GM19193 (cell line): ENCODE measurements at regions not wholly inside any gene's neighbourhood (a gene's known extent, or its start where the extent isn't known, plus 50 kb on each side); places are given as distances from the start of the nearest gene placed in this dataset.

Experiments used
- POLR2A ChIP-seq: IDR thresholded peaks from 4 replicates; pipeline ENCODE4 v1.6.1; 2011; ENCODE audit not compliant: insufficient read depth, insufficient read length; ENCODE audit errors: extremely low read depth

DNA sequence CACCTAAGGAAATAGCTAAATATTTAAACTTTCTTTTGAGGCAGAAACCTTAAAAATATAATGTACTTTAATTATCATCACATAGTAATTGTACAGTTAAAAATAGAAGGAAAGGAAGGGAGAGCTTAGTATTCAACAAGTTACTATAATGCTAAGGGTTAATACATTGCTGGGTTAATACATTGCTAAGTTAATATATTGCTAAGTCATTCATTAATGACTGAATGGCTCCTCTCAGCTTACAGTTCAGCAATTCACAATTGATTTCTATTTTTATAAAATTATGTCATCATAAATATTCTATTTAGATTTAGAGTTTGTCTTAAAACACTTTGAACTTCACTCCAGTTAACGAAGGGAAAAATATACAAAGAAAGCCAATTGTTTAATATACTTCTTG is 207.9 kb downstream of the BMP4 start:
- TF ChIP-seq POLR2A = no peak

- TF ChIP-seq POLR2A = no peak
Measured at GRCh38 chr14:53744857-53745256, 211.8 kb downstream of the BMP4 start.

DNA sequence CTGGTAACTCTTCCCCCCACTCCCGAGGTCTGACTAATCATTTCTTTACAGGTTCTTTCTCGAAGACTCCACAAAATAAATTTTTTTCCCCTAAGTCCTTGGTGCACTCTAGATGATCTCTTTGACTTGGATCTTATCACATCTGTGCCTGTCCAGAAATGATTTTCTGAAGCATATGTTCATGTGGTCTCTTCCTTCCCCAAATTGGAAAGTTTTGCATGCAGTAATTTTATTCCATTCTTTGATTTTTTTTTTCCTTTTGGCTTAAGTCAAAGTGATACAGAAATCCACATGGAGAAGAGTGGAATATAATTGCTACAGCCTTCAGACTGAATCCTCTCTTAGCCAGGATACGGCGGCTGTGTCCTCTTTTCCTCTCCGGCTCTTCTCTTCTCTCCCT is 213.3 kb downstream of the BMP4 start:
- no peak for TF ChIP-seq POLR2A

DNA sequence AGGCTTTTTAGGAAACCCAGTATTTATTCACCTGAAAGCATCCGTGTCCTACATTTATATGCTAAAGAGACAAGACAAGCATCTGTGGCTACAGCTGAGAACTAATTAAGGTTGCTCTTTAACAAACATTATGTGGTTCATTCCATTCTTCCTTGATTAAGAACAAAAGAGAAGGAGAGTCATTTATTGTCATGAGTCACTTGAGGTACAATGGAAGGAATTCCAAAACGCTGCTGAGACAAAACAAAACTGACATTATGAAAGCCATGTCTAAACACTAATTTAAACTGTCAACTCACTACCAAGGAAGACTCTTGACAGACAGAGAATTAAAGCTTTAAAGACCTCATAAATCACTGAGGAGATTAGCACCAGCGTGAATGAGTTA is 214.4 kb downstream of the BMP4 start:
- no peak for TF ChIP-seq POLR2A

DNA sequence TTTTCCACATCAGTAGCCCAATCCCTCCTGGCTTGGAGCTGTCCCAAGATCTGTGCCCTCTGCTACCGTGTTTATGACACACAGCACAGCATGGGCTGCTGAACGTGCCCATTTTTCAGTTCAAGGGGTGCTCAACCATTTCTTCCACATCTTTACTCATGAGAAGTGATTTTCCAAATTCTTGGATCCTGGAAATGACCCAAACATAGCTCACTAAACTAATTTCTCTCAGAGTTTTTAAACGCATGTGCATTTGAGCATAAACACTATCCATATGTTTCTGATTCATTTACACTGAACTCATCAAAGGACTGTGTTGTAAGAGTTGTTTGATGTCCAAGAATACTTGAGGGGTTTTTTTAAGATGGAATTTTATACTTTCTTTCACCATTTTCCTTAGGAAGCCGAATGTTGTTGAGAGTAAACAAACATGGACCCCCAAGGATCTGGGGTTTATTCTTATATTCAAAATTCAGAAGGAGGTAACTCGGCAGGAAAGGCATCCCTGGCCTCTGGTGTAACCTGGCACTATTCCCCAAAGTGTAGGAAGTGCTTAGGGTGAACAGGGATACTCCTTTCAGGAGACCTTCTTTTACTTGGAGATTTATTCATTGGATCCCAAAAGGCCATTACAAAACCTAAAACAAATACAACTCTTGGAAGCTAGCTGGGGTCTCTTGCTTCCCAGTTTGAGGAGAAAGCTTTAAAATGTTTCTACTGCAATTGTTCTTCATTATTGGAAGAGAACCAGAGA is 215.0 kb downstream of the BMP4 start:
- no peak for TF ChIP-seq POLR2A

DNA sequence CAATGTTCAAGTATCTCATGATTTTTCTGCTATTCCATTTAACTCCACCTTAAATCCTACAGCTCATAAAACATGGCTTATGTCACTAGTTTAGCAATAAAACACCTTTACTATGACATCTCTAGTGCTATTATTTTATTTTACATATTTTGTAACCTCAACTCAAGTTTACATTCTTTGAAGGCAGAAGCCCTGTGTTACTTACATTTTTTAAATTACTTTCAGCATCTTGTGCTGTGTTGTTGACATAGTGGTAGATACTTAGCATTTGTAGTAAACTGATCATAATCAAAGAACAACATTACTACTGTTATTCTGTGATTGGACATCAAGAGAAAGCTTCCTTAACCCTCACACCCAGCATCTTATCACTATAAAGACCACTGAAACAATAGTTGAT is 216.1 kb downstream of the BMP4 start:
- TF ChIP-seq POLR2A = no peak

DNA sequence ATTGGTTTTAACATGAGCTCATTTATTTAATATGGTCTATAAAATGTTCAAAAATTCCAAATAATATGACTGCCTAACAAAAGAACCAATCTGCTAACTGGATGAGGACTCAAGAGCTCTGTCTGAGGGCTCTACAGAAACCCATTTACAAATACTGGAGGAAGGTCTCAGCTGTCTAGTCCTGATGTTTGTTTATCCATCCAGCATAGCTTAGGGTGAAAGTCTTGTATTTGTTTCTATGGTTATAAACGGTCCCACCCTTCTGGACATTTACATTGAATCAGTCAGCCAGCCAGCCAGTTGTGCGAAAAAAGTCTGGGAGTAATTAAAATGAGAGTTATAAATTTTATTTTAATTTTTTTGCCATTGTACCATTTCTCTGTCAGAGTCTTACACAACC is 220.7 kb downstream of the BMP4 start:
- TF ChIP-seq POLR2A = no peak

- TF ChIP-seq POLR2A = no peak
Measured at GRCh38 chr14:53723221-53723620, 233.4 kb downstream of the BMP4 start.

DNA sequence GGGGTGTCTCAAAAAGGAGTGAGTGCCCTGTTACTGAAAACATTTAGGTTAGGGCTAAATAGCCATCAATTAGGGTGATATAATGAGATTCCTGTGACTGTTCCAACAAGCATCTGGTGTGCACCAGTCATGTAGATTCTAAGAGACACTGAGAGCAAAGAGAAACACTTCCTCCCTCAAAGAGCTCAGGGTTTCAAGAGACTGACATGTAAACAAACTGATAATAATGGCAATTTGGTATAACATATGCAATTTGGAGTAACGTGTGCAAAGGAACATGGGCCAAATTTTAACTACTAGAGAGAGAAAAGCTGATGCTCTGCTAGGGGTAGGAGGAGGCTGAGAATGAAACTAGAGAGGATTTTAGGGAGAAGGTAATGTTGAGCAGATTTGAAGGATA is 237.1 kb downstream of the BMP4 start:
- TF ChIP-seq POLR2A = no peak

GRCh38 chr14:53716578-53716977 is 240.0 kb downstream of the BMP4 start:
- TF ChIP-seq POLR2A = no peak

DNA sequence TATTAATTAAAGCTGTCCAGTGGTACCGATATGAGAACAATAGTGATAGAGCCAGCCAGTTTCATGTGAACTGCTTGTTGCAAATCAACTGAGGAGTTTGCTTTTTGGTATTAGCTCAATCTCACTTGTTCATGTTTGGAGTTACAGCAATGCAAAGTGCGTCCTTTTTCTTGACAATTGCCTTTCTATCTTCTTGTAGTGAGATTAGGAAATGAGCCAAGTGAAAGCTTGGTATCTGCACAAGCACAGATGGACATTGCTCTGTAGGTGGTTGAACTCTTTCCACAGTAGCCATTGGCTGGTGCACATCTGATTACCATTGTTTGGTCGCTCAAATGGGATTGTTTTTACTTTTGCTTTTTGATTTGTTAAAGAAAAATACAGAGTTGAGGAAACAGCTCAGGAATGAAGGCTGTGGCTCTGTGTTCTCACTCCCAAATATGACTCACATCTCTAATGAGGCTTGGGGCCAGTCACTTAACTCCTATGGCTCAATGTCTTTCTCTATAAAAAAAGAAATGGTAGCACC is 241.4 kb downstream of the BMP4 start:
- TF ChIP-seq POLR2A = no peak

DNA sequence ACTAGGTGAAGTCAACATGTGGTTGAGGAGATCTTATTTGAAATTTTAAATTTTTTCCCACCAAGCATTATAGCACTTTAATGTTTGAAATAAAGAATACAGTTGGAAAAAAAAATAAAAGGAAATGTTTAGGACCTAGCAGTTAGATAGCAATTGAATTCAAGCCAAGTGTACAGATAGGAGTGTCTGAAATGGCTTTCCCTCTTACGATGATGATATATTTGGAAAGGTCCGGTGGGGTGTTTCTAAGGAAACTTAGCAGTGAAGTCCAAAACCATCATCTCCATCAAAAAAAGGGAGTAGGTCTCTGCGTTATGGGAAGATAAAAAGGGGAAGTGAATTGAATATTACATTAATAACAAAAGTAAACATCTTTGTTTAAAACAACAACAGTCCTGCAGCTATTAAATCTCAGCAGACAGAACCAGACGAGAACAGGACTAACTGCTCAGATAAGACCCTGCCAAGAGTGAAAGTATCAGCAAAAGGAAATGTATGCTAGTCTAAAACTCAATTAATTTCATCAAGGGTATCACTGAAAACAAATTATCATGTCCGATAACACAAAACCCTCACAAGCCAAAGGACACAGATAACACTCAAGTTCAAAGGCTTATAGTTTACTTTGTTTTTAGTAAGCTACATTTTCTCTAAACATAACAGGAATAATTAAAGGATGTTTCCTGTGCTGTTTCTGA is 242.0 kb downstream of the BMP4 start:
- no peak for TF ChIP-seq POLR2A

DNA sequence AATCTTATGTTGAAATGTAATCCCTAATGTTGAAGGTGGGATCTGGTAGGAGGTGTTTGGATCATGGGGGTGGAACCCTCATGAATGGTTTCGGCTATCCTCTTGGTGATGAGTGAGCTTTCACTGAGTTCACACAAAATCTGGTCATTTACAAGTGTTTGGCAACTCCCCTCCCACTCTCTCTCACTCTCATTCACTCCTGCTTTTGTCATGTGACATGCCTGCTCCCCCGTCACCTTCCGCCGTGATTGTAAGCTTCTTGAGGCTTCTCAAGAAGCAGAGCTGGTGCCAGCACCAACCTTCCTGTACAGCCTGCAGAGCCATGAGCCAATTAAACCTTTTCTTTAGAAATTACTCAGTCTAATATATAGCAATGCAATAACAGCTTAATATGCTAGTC is 245.4 kb downstream of the BMP4 start:
- no peak for TF ChIP-seq POLR2A

- TF ChIP-seq POLR2A = no peak
Measured at GRCh38 chr14:53710615-53711014, 246.0 kb downstream of the BMP4 start.

DNA sequence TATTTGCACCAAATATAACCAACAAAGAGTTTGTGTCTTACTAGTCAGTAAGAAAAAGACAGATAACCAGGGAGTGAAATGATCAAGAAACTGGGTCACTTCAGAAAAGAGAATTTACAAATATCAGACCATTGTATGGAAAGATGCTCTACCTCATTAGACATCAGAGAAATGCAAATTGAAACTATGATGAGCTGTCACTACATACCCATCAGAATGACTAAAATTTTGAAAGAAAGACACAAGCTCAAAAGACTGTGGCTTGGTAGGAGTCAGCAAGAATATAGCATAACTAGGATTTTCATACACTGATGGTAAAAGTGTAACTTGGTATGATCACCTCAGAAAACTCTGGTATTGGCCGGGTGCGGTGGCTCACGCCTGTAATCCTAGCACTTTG is 247.2 kb downstream of the BMP4 start:
- TF ChIP-seq POLR2A = no peak

GRCh38 chr14:53703457-53703856 is 253.2 kb downstream of the BMP4 start:
- no peak for TF ChIP-seq POLR2A
